Fibroblast of lung (primary cell): ENCODE measurements at regions not wholly inside any gene's neighbourhood (a gene's known extent, or its start where the extent isn't known, plus 50 kb on each side); places are given as distances from the start of the nearest gene placed in this dataset.

Experiments
- DNase-seq, 2 donors: peaks; one replicate each; pipeline versions ENCODE4 v3.0.0 to v3.0.0-alpha.2; 2010; ENCODE audit warnings: low read depth in 2 of 2
- H2AFZ ChIP-seq: 2 replicates; pipeline ENCODE4 v1.5.1; 2012; ENCODE audit warnings: low read length, control low read depth, inconsistent platforms
- H3K27ac ChIP-seq: 2 replicates; pipeline ENCODE4 v1.5.1; 2011; ENCODE audit warnings: low read length, control low read depth; ENCODE audit not compliant: insufficient read depth
- H3K27me3 ChIP-seq: 2 replicates; pipeline ENCODE4 v1.5.1; 2011; ENCODE audit warnings: mild to moderate bottlenecking, low read length; ENCODE audit not compliant: control insufficient read depth, insufficient read depth
- H3K36me3 ChIP-seq: 2 replicates; pipeline ENCODE4 v1.5.1; 2011; ENCODE audit warnings: low read length; ENCODE audit not compliant: control insufficient read depth, insufficient read depth
- H3K4me1 ChIP-seq: 2 replicates; pipeline ENCODE4 v1.5.1; 2011; ENCODE audit warnings: low read length; ENCODE audit not compliant: control insufficient read depth, insufficient read depth; ENCODE audit errors: extremely low read depth
- H3K4me2 ChIP-seq: 2 replicates; pipeline ENCODE4 v1.5.1; 2011; ENCODE audit warnings: low read length, control low read depth; ENCODE audit not compliant: insufficient read depth; ENCODE audit errors: extremely low read depth
- H3K4me3 ChIP-seq, 4 experiments: fragments of 200-600 bp in 1 of 4; sonication (generic) in 1 of 4; replicated peaks in 1 of 4; 2 replicates each; pipeline ENCODE4 v1.5.1; 2011 to 2016; ENCODE audit warnings: low read length in 4 of 4, low read depth in 3 of 4, mild to moderate bottlenecking in 3 of 4, control low read depth in 2 of 4, inconsistent platforms in 1 of 4, mixed read lengths in 1 of 4; ENCODE audit not compliant: insufficient read depth in 1 of 4; ENCODE audit errors: control extremely low read depth in 1 of 4
- H3K79me2 ChIP-seq: 2 replicates; pipeline ENCODE4 v1.5.1; 2012; ENCODE audit warnings: mild to moderate bottlenecking, low read length, inconsistent platforms; ENCODE audit not compliant: control insufficient read depth, insufficient read depth
- H3K9ac ChIP-seq: 2 replicates; pipeline ENCODE4 v1.5.1; 2011; ENCODE audit warnings: mild to moderate bottlenecking, low read length, control low read depth; ENCODE audit not compliant: insufficient read depth
- H3K9me3 ChIP-seq: 2 replicates; pipeline ENCODE4 v1.5.1; 2012; ENCODE audit warnings: low read depth, low read length; ENCODE audit not compliant: control insufficient read depth, insufficient read depth
- H4K20me1 ChIP-seq: 2 replicates; pipeline ENCODE4 v1.5.1; 2011; ENCODE audit warnings: low read length; ENCODE audit not compliant: control insufficient read depth, insufficient read depth; ENCODE audit errors: extremely low read depth
- CTCF ChIP-seq, 2 donors: IDR thresholded peaks in 1 of 2; conservative IDR thresholded peaks in 1 of 2; 1 replicate in 1 of 2; 2 replicates in 1 of 2; pipeline ENCODE4 v1.5.1; 2011 to 2012; ENCODE audit warnings: low read length in 2 of 2, control low read depth in 1 of 2, inconsistent platforms in 1 of 2, low read depth in 1 of 2, mild to moderate bottlenecking in 1 of 2
- EZH2 ChIP-seq: IDR thresholded peaks from 2 replicates; pipeline ENCODE4 v1.5.1; 2012; ENCODE audit warnings: low read length, control low read depth, mild to moderate bottlenecking; ENCODE audit errors: missing control alignments

- DNase-seq = no peak
- no peaks in the 10 kb centered on the region for H4K20me1 ChIP-seq
- no peak for TF ChIP-seq EZH2
- TF ChIP-seq CTCF (conservative IDR thresholded peaks at IDR 0.05 in 1 of 2, IDR thresholded peaks at IDR 0.05 in 1 of 2; ENCODE audit: low read depth in 1 of 2, low read length in 2 of 2) = no peak
These were observed 137.3 kb downstream of the CPEB2 start for GRCh38 chr4:15139599-15139998.

GRCh38 chr4:15142201-15142600 lies 139.9 kb downstream of the CPEB2 start:
- Histone ChIP-seq H3K4me3 (no peak overlapping the region), H3K79me2 (no peaks in the 10 kb centered on the region), H3K36me3 (no peaks in the 10 kb centered on the region), H3K27ac (no peak overlapping the region), H3K27me3 (no peaks in the 10 kb centered on the region), H3K9ac (no peak overlapping the region), H3K4me1 (no peaks in the 10 kb centered on the region), H4K20me1 (no peaks in the 10 kb centered on the region), H3K9me3 (no peaks in the 10 kb centered on the region), H2AFZ (no peak overlapping the region), H3K4me2 (no peak overlapping the region)
- no peak for DNase-seq
- TF ChIP-seq CTCF (conservative IDR thresholded peaks at IDR 0.05 in 1 of 2, IDR thresholded peaks at IDR 0.05 in 1 of 2; ENCODE audit: low read depth in 1 of 2, low read length in 2 of 2) (no peak), EZH2 (no peak)

More at GRCh38 chr4:15139599-15139998, 137.3 kb downstream of the CPEB2 start:
- Histone ChIP-seq H3K4me2 (no peak overlapping the region), H3K27me3 (no peaks in the 10 kb centered on the region), H3K4me3 (no peak overlapping the region), H3K4me1 (no peaks in the 10 kb centered on the region), H2AFZ (no peak overlapping the region), H3K79me2 (no peaks in the 10 kb centered on the region), H3K9ac (no peak overlapping the region), H3K27ac (no peak overlapping the region), H3K36me3 (no peaks in the 10 kb centered on the region), H3K9me3 (no peaks in the 10 kb centered on the region)

DNA sequence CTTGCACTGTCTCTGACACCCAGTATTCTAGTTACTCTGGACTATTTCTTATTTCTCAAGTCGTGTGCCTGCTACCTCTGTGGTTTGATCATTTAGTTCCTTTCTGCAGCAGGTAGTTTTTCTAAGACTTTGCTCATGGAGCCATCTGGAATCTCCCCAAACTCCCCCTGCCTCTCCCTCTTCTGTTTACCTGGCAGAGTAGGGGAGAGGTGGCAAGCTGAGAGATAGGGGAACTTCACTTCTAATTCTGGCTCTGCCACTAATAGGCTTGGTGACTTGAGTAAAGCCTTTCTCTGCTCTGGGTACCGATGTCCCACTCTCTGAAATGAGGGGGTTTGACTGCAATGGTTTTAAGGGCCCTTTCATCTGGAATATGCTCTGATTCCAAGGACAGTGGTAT lies 141.3 kb downstream of the CPEB2 start:
- Histone ChIP-seq H3K79me2 (no peaks in the 10 kb centered on the region), H3K4me1 (no peaks in the 10 kb centered on the region), H3K9me3 (no peaks in the 10 kb centered on the region), H3K9ac (no peak overlapping the region), H3K27ac (no peak overlapping the region), H4K20me1 (no peaks in the 10 kb centered on the region), H2AFZ (no peak overlapping the region), H3K4me2 (no peak overlapping the region), H3K36me3 (no peaks in the 10 kb centered on the region), H3K4me3 (no peak overlapping the region), H3K27me3 (no peaks in the 10 kb centered on the region)
- no peak for DNase-seq
- no peak for TF ChIP-seq EZH2
- no peak for TF ChIP-seq CTCF (conservative IDR thresholded peaks at IDR 0.05 in 1 of 2, IDR thresholded peaks at IDR 0.05 in 1 of 2; ENCODE audit: low read depth in 1 of 2, low read length in 2 of 2)
